Colonic mucosa (tissue), 4 donors: ENCODE measurements at regions not wholly inside any gene's neighbourhood (a gene's known extent, or its start where the extent isn't known, plus 50 kb on each side); places are given as distances from the start of the nearest gene placed in this dataset.

Experiments
- DNase-seq: peaks from one replicate; pipeline ENCODE4 v3.0.0-alpha.2; 2020
- H3K27ac ChIP-seq: fragments of 200-600 bp; one replicate; pipeline ENCODE4 v1.8.0; 2021
- H3K27me3 ChIP-seq: fragments of 200-600 bp; one replicate; pipeline ENCODE4 v1.8.0; 2021
- H3K36me3 ChIP-seq: fragments of 200-600 bp; one replicate; pipeline ENCODE4 v1.8.0; 2021
- H3K4me1 ChIP-seq: fragments of 200-600 bp; one replicate; pipeline ENCODE4 v1.8.0; 2021; ENCODE audit warnings: mild to moderate bottlenecking
- H3K4me3 ChIP-seq: fragments of 200-600 bp; one replicate; pipeline ENCODE4 v1.8.0; 2021
- H3K9ac ChIP-seq, 2 donors: one replicate each; pipeline ENCODE4 v1.7.0; 2013; ENCODE audit warnings: control low read depth in 2 of 2, low read depth in 2 of 2, low read length in 2 of 2
- H3K9me3 ChIP-seq: fragments of 200-600 bp; one replicate; pipeline ENCODE4 v1.8.0; 2021
- CTCF ChIP-seq: fragments of 200-600 bp; IDR thresholded peaks from one replicate; pipeline ENCODE4 v1.8.0; 2022; ENCODE audit warnings: antibody characterized with exemption, mild to moderate bottlenecking
- intact Hi-C: fragments of 100-400 bp; cut with DNase I; formaldehyde crosslinking; loops from one replicate; pipeline ENCODE4 v1.14.1; 2022
- donor health status: healthy.
- donor health status: DM: no; HTN: no; CAD: no.
- donor health status: DM: no; HTN: no; CAD: no.

- Histone ChIP-seq H3K27ac (no peak overlapping the region), H3K27me3 (no peaks in the 10 kb centered on the region), H3K9ac (no peak overlapping the region), H3K4me1 (no peaks in the 10 kb centered on the region), H3K36me3 (no peaks in the 10 kb centered on the region), H3K9me3 (no peaks in the 10 kb centered on the region), H3K4me3 (no peak overlapping the region)
- intact Hi-C loops, result no loop called here
- no peak for TF ChIP-seq CTCF
- no peak for DNase-seq
These were observed 1450.7 kb upstream of the TENM3 start for GRCh38 chr4:180792541-180792940.

GRCh38 chr4:180794333-180794732, 1448.9 kb upstream of the TENM3 start:
- TF ChIP-seq CTCF, result no peak
- intact Hi-C loops, result no loop called here
- no peaks in the 10 kb centered on the region for H3K27me3 ChIP-seq
- no peaks in the 10 kb centered on the region for H3K9me3 ChIP-seq
- H3K27ac ChIP-seq, result no peak overlapping the region
- H3K4me1 ChIP-seq, result no peaks in the 10 kb centered on the region
- H3K36me3 ChIP-seq, result no peaks in the 10 kb centered on the region
- no peak overlapping the region for H3K9ac ChIP-seq
- DNase-seq, result no peak
- no peak overlapping the region for H3K4me3 ChIP-seq

GRCh38 chr4:180798036-180798577, 1445.1 kb upstream of the TENM3 start:
- Histone ChIP-seq H3K27me3 (no peaks in the 10 kb centered on the region), H3K9me3 (no peaks in the 10 kb centered on the region), H3K36me3 (no peaks in the 10 kb centered on the region), H3K27ac (no peak overlapping the region), H3K9ac (no peak overlapping the region), H3K4me1 (no peaks in the 10 kb centered on the region), H3K4me3 (no peak overlapping the region)
- intact Hi-C loops, result no loop called here
- DNase-seq, result no peak
- TF ChIP-seq CTCF, result no peak

- DNase-seq, result no peak
- Histone ChIP-seq H3K4me3 (no peak overlapping the region), H3K27ac (no peak overlapping the region), H3K4me1 (no peaks in the 10 kb centered on the region), H3K36me3 (no peaks in the 10 kb centered on the region), H3K9ac (no peak overlapping the region), H3K27me3 (no peaks in the 10 kb centered on the region), H3K9me3 (no peaks in the 10 kb centered on the region)
- TF ChIP-seq CTCF, result no peak
- intact Hi-C loops, result no loop called here
These were observed 1443.4 kb upstream of the TENM3 start for GRCh38 chr4:180799798-180800197.

GRCh38 chr4:180805101-180805500, 1438.1 kb upstream of the TENM3 start:
- H3K9ac ChIP-seq, result no peak overlapping the region
- DNase-seq, result no peak
- H3K27ac ChIP-seq, result no peak overlapping the region
- H3K27me3 ChIP-seq, result no peaks in the 10 kb centered on the region
- no peak for TF ChIP-seq CTCF
- intact Hi-C loops, result no loop called here
- no peaks in the 10 kb centered on the region for H3K9me3 ChIP-seq
- no peaks in the 10 kb centered on the region for H3K4me1 ChIP-seq
- H3K4me3 ChIP-seq, result no peak overlapping the region
- H3K36me3 ChIP-seq, result no peaks in the 10 kb centered on the region
